Activated CD8-positive, alpha-beta T cell treated with anti-CD3 and anti-CD28 coated beads for 36 hours (primary cell): ENCODE measurements at regions not wholly inside any gene's neighbourhood (a gene's known extent, or its start where the extent isn't known, plus 50 kb on each side); places are given as distances from the start of the nearest gene placed in this dataset.

Experiments
- ATAC-seq: fragments of 200-7000 bp; cut with Tn5 transposase; one replicate; pipeline ENCODE4 v1.10.0; 2021; ENCODE audit warnings: mild to moderate bottlenecking, moderate library complexity
- CTCF ChIA-PET: fragments of 350-600 bp; sonication (Branson Sonifier 250); formaldehyde crosslinking; loops from one replicate; lab custom pipeline; 2021; ENCODE audit warnings: antibody characterized with exemption; lab: Charles Lee
- POLR2A ChIA-PET: fragments of 350-600 bp; sonication (Branson Sonifier 250); formaldehyde crosslinking; loops from one replicate; lab custom pipeline; 2021; ENCODE audit warnings: antibody characterized with exemption; lab: Charles Lee
- DNase-seq: peaks from one replicate; pipeline ENCODE4 v3.0.0-alpha.2; 2020
- H3K27ac Mint-ChIP-seq: one replicate; pipeline ENCODE4 v1.8.0; 2021; ENCODE audit warnings: mild to moderate bottlenecking, mixed read lengths
- H3K27me3 Mint-ChIP-seq: one replicate; pipeline ENCODE4 v1.8.0; 2021; ENCODE audit warnings: mixed read lengths
- H3K36me3 Mint-ChIP-seq: one replicate; pipeline ENCODE4 v1.8.0; 2021; ENCODE audit warnings: low read depth, mixed read lengths
- H3K4me1 Mint-ChIP-seq: one replicate; pipeline ENCODE4 v1.8.0; 2021; ENCODE audit warnings: low read depth, mixed read lengths
- H3K4me3 Mint-ChIP-seq: one replicate; pipeline ENCODE4 v1.8.0; 2021; ENCODE audit warnings: mild to moderate bottlenecking, moderate library complexity, mixed read lengths
- H3K9me3 Mint-ChIP-seq: one replicate; pipeline ENCODE4 v1.8.0; 2021; ENCODE audit warnings: mixed read lengths
- CTCF ChIP-seq: fragments of 200-600 bp; IDR thresholded peaks from one replicate; pipeline ENCODE4 v1.8.0; 2022; ENCODE audit warnings: antibody characterized with exemption, mild to moderate bottlenecking
- intact Hi-C: fragments of 100-400 bp; cut with micrococcal nuclease; formaldehyde crosslinking; loops from one replicate; pipeline ENCODE4 v1.10.0; 2022

DNA sequence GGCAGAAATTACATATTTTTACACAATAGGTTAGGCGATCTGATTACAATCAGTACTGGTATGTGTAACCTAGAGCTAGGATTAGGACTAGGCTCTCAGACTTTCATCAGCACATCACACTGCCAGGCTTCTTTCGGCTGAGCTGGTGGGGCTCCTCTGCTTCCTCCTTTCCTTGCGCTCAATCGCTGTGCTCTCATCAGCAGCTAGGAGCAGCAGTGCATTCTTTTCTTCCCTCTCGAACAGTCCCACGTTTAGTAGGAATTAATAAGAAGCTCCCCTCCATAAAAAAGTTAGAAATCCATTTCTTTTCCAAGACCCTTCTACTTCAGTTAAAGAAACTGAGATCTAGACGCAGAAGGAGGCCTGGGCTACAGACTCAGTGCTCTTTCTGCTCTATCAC is 350.4 kb downstream of the SPRY1 start:
- ChIA-PET CTCF (no interaction called here), POLR2A (no interaction called here)
- TF ChIP-seq CTCF, result no peak
- Mint-ChIP-seq H3K36me3 (no peaks in the 10 kb centered on the region), H3K27me3 (peaks cover 10% of the 10 kb centered on the region), H3K9me3 (no peaks in the 10 kb centered on the region), H3K4me3 (no peak overlapping the region), H3K27ac (no peak overlapping the region), H3K4me1 (no peaks in the 10 kb centered on the region)
- intact Hi-C loops, result no loop called here
- DNase-seq (no peak), ATAC-seq (no peak)

DNA sequence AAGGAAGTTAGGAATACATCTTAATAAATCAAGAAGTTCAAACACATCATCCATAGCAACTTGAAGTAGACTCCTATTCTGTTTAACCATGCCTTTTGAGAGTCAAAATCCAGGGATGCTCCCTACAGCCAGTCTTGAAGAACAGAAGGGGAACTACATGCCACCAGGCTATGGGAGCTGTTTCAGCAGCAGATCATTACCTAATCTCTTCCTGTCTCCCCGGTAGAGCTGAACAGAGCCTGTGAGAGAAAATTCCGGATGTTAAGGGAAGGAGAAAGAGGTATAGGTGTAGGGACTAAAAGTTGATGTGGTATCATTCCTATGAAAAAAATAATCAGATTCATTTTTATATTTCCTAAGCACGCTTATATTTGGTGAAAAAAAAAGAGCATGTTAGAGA is 352.2 kb downstream of the SPRY1 start:
- Mint-ChIP-seq H3K36me3 (no peaks in the 10 kb centered on the region), H3K4me3 (no peak overlapping the region), H3K9me3 (no peaks in the 10 kb centered on the region), H3K27me3 (peaks cover 10% of the 10 kb centered on the region), H3K27ac (no peak overlapping the region), H3K4me1 (no peaks in the 10 kb centered on the region)
- intact Hi-C loops, result no loop called here
- no peak for TF ChIP-seq CTCF
- no peak for DNase-seq
- CTCF ChIA-PET, result no interaction called here
- ATAC-seq, result no peak
- POLR2A ChIA-PET, result no interaction called here

DNA sequence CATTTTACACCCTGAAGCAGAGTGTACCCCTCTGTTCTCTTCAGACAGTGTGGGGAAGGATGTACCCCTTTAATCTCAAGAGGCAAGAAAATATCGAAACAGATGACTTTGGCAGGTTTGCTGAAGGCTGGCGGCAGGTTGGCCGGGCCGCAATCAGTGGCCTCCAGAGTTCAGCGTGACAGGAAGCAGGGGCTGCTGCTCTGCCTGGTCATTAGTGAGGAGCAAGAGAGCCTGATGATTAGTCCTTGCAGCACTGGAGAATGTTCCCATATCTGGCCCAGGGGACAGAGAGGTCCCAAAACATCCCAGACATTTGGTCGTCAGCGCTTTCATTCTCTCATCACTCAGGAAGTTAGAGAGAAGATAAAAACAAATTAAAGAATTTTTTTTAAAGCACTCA is 352.8 kb downstream of the SPRY1 start:
- H3K9me3 Mint-ChIP-seq, result no peaks in the 10 kb centered on the region
- H3K27me3 Mint-ChIP-seq, result peaks cover 10% of the 10 kb centered on the region
- no peaks in the 10 kb centered on the region for H3K36me3 Mint-ChIP-seq
- no peak for TF ChIP-seq CTCF
- no peak overlapping the region for H3K27ac Mint-ChIP-seq
- ATAC-seq (no peak), DNase-seq (no peak)
- intact Hi-C loops, result no loop called here
- no peak overlapping the region for H3K4me3 Mint-ChIP-seq
- ChIA-PET CTCF (no interaction called here), POLR2A (no interaction called here)
- H3K4me1 Mint-ChIP-seq, result no peaks in the 10 kb centered on the region

- POLR2A ChIA-PET, result interaction anchor here (0.6 kb wide), 1 partner anchor 87 kb away, joined by 4 read pairs; no protein-coding TSS in a partner anchor
- ATAC-seq (no peak), DNase-seq (no peak)
- Mint-ChIP-seq H3K36me3 (no peaks in the 10 kb centered on the region), H3K27ac (no peak overlapping the region), H3K4me3 (no peak overlapping the region), H3K4me1 (no peaks in the 10 kb centered on the region), H3K9me3 (no peaks in the 10 kb centered on the region), H3K27me3 (peaks cover 7% of the 10 kb centered on the region)
- intact Hi-C loops, result no loop called here
- CTCF ChIA-PET, result interaction anchor here (1.2 kb wide), 1 partner anchor 185 kb away, joined by 3 read pairs; no protein-coding TSS in a partner anchor
- TF ChIP-seq CTCF, result no peak
These were observed 353.4 kb downstream of the SPRY1 start for GRCh38 chr4:123750044-123750443.

GRCh38 chr4:123755655-123756054 is 359.1 kb downstream of the SPRY1 start:
- Mint-ChIP-seq H3K36me3 (no peaks in the 10 kb centered on the region), H3K4me3 (no peak overlapping the region), H3K9me3 (no peaks in the 10 kb centered on the region), H3K27me3 (peaks cover 1% of the 10 kb centered on the region), H3K27ac (no peak overlapping the region), H3K4me1 (no peaks in the 10 kb centered on the region)
- POLR2A ChIA-PET, result no interaction called here
- intact Hi-C loops, result no loop called here
- CTCF ChIA-PET, result interaction anchor here (1.9 kb wide), 1 partner anchor 17 kb away, joined by 7 read pairs; no protein-coding TSS in a partner anchor
- DNase-seq (no peak), ATAC-seq (no peak)
- TF ChIP-seq CTCF, result no peak
